ENCODE measurements at regions not wholly inside any gene's neighbourhood (a gene's known extent, or its start where the extent isn't known, plus 50 kb on each side); places are given as distances from the start of the nearest gene placed in this dataset.

DNA sequence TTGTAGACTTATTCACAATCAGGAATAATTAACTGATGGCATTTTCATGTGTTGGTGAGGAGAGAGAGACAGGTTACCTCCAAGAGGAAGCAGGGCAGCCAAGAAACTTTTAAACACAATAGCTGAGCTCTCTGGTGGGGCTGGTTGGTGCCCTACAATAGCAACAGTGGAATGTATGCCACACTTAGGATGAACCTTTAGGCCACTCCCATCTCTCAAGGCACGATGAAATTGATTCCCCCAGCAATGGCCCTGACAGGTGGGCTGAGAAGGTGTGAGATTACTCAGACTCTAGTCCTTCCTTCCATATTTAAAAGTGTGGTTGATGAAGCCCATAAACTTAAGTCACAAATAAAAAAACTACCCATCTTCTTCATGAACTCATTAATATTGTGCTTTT lies 219.4 kb upstream of the CYRIA start:
- 41 to 59% methylated on average over 1 of the region's 1 CpG for WGBS, 2 donors

GRCh38 chr2:16882706-16883105 lies 217.1 kb upstream of the CYRIA start:
- no peaks in the 10 kb centered on the region for H3K27me3 ChIP-seq
- no peaks in the 10 kb centered on the region for H3K9me3 ChIP-seq
- no peaks in the 10 kb centered on the region for H3K4me1 ChIP-seq
- no peaks in the 10 kb centered on the region for H3K36me3 ChIP-seq
- 34 to 36% methylated on average over 3 of the region's 3 CpGs for WGBS, 2 donors
- no peak overlapping the region for H3K4me3 ChIP-seq
- no peak for DNase-seq (ENCODE audit: low spot score in 2 of 2)
- TF ChIP-seq EP300 (IDR thresholded peaks at IDR 0.05): no peak
- TF ChIP-seq, protein P1, sequence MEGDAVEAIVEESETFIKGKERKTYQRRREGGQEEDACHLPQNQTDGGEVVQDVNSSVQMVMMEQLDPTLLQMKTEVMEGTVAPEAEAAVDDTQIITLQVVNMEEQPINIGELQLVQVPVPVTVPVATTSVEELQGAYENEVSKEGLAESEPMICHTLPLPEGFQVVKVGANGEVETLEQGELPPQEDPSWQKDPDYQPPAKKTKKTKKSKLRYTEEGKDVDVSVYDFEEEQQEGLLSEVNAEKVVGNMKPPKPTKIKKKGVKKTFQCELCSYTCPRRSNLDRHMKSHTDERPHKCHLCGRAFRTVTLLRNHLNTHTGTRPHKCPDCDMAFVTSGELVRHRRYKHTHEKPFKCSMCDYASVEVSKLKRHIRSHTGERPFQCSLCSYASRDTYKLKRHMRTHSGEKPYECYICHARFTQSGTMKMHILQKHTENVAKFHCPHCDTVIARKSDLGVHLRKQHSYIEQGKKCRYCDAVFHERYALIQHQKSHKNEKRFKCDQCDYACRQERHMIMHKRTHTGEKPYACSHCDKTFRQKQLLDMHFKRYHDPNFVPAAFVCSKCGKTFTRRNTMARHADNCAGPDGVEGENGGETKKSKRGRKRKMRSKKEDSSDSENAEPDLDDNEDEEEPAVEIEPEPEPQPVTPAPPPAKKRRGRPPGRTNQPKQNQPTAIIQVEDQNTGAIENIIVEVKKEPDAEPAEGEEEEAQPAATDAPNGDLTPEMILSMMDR (IDR thresholded peaks at IDR 0.05): no peak
- no peak for TF ChIP-seq POLR2A (IDR thresholded peaks at IDR 0.05)
- H3K27ac ChIP-seq: no peak overlapping the region

More for the DNA sequence above, 219.4 kb upstream of the CYRIA start:
- TF ChIP-seq, protein P1 (IDR thresholded peaks at IDR 0.05): no peak
- TF ChIP-seq EP300 (IDR thresholded peaks at IDR 0.05): no peak
- TF ChIP-seq POLR2A (IDR thresholded peaks at IDR 0.05): no peak
- Histone ChIP-seq H3K4me1 (no peaks in the 10 kb centered on the region), H3K36me3 (no peaks in the 10 kb centered on the region), H3K27ac (no peak overlapping the region), H3K27me3 (no peaks in the 10 kb centered on the region), H3K9me3 (no peaks in the 10 kb centered on the region), H3K4me3 (no peak overlapping the region)
- no peak for DNase-seq (ENCODE audit: low spot score in 2 of 2)

GRCh38 chr2:16881122-16881521 lies 215.5 kb upstream of the CYRIA start:
- Histone ChIP-seq H3K27me3 (no peaks in the 10 kb centered on the region), H3K4me1 (no peaks in the 10 kb centered on the region), H3K27ac (no peak overlapping the region), H3K4me3 (no peak overlapping the region), H3K36me3 (no peaks in the 10 kb centered on the region), H3K9me3 (no peaks in the 10 kb centered on the region)
- DNase-seq (ENCODE audit: low spot score in 2 of 2): no peak
- TF ChIP-seq POLR2A (IDR thresholded peaks at IDR 0.05) (no peak), EP300 (IDR thresholded peaks at IDR 0.05) (no peak)
- TF ChIP-seq, protein P1 (IDR thresholded peaks at IDR 0.05): no peak

GRCh38 chr2:16871411-16871810 lies 205.8 kb upstream of the CYRIA start:
- 48 to 53% methylated on average over 2 of the region's 2 CpGs for WGBS, 2 donors

GRCh38 chr2:16870491-16871076 lies 204.9 kb upstream of the CYRIA start:
- no peaks in the 10 kb centered on the region for H3K36me3 ChIP-seq
- no peaks in the 10 kb centered on the region for H3K9me3 ChIP-seq
- H3K27ac ChIP-seq: no peak overlapping the region
- TF ChIP-seq EP300 (IDR thresholded peaks at IDR 0.05) (no peak), POLR2A (IDR thresholded peaks at IDR 0.05) (no peak)
- TF ChIP-seq, protein P1 (IDR thresholded peaks at IDR 0.05): no peak
- DNase-seq (ENCODE audit: low spot score in 2 of 2): no peak
- 85 to 89% methylated on average over 5 of the region's 5 CpGs for WGBS, 2 donors
- no peak overlapping the region for H3K4me3 ChIP-seq
- H3K4me1 ChIP-seq: no peaks in the 10 kb centered on the region
- H3K27me3 ChIP-seq: no peaks in the 10 kb centered on the region

More at GRCh38 chr2:16871411-16871810, 205.8 kb upstream of the CYRIA start:
- H3K4me3 ChIP-seq: no peak overlapping the region
- no peak for DNase-seq (ENCODE audit: low spot score in 2 of 2)
- H3K4me1 ChIP-seq: no peaks in the 10 kb centered on the region
- no peaks in the 10 kb centered on the region for H3K9me3 ChIP-seq
- TF ChIP-seq, protein P1 (IDR thresholded peaks at IDR 0.05): no peak
- H3K36me3 ChIP-seq: no peaks in the 10 kb centered on the region
- H3K27me3 ChIP-seq: no peaks in the 10 kb centered on the region
- no peak overlapping the region for H3K27ac ChIP-seq
